ENCODE measurements at regions not wholly inside any gene's neighbourhood (a gene's known extent, or its start where the extent isn't known, plus 50 kb on each side); places are given as distances from the start of the nearest gene placed in this dataset.

- no peaks in the 10 kb centered on the region for H3K9me3 ChIP-seq (ENCODE audit: low read depth)
- H3K36me3 ChIP-seq: no peaks in the 10 kb centered on the region
- H3K27ac ChIP-seq: no peak overlapping the region
- TF ChIP-seq CTCF (IDR thresholded peaks at IDR 0.05; ENCODE audit: low read depth, low read length): no peak
- DNase-seq (ENCODE audit: low read depth in 1 of 2, low spot score in 1 of 2): no peak
- no peaks in the 10 kb centered on the region for H3K27me3 ChIP-seq
- no peak overlapping the region for H3K4me3 ChIP-seq
- H3K4me1 ChIP-seq (ENCODE audit: low read depth): no peaks in the 10 kb centered on the region
Observed at GRCh38 chr6:33955566-33955965, 151.8 kb upstream of the MLN start.

- Histone ChIP-seq H3K4me1 (ENCODE audit: low read depth) (no peaks in the 10 kb centered on the region), H3K4me3 (no peak overlapping the region), H3K36me3 (no peaks in the 10 kb centered on the region), H3K9me3 (ENCODE audit: low read depth) (no peaks in the 10 kb centered on the region), H3K27me3 (no peaks in the 10 kb centered on the region), H3K27ac (no peak overlapping the region)
- TF ChIP-seq CTCF (IDR thresholded peaks at IDR 0.05; ENCODE audit: low read depth, low read length): no peak
- DNase-seq (ENCODE audit: low read depth in 1 of 2, low spot score in 1 of 2): no peak
Observed at GRCh38 chr6:33954453-33954852, 150.7 kb upstream of the MLN start.

- Histone ChIP-seq H3K4me3 (no peak overlapping the region), H3K27ac (no peak overlapping the region), H3K36me3 (no peaks in the 10 kb centered on the region), H3K4me1 (ENCODE audit: low read depth) (no peaks in the 10 kb centered on the region), H3K9me3 (ENCODE audit: low read depth) (no peaks in the 10 kb centered on the region), H3K27me3 (no peaks in the 10 kb centered on the region)
- DNase-seq (ENCODE audit: low read depth in 1 of 2, low spot score in 1 of 2): no peak
- no peak for TF ChIP-seq CTCF (IDR thresholded peaks at IDR 0.05; ENCODE audit: low read depth, low read length)
Observed at GRCh38 chr6:33953171-33953570, 149.4 kb upstream of the MLN start.

GRCh38 chr6:33952016-33952415 is 148.2 kb upstream of the MLN start:
- Histone ChIP-seq H3K27me3 (no peaks in the 10 kb centered on the region), H3K27ac (no peak overlapping the region), H3K4me1 (ENCODE audit: low read depth) (no peaks in the 10 kb centered on the region), H3K4me3 (no peak overlapping the region), H3K9me3 (ENCODE audit: low read depth) (no peaks in the 10 kb centered on the region), H3K36me3 (no peaks in the 10 kb centered on the region)
- TF ChIP-seq CTCF (IDR thresholded peaks at IDR 0.05; ENCODE audit: low read depth, low read length): no peak
- DNase-seq (ENCODE audit: low read depth in 1 of 2, low spot score in 1 of 2): no peak

- no peak for DNase-seq (ENCODE audit: low read depth in 1 of 2, low spot score in 1 of 2)
Observed at GRCh38 chr6:33950891-33951889, 147.4 kb upstream of the MLN start.

More at GRCh38 chr6:33950891-33951889, 147.4 kb upstream of the MLN start:
- Histone ChIP-seq H3K4me1 (ENCODE audit: low read depth) (no peaks in the 10 kb centered on the region), H3K4me3 (no peak overlapping the region), H3K36me3 (no peaks in the 10 kb centered on the region), H3K9me3 (ENCODE audit: low read depth) (no peaks in the 10 kb centered on the region), H3K27ac (no peak overlapping the region), H3K27me3 (no peaks in the 10 kb centered on the region)
- no peak for TF ChIP-seq CTCF (IDR thresholded peaks at IDR 0.05; ENCODE audit: low read depth, low read length)
